BE2C (cell line): ENCODE measurements at regions not wholly inside any gene's neighbourhood (a gene's known extent, or its start where the extent isn't known, plus 50 kb on each side); places are given as distances from the start of the nearest gene placed in this dataset.

Experiments used
- DNase-seq: peaks from one replicate; pipeline ENCODE4 v3.0.0-alpha.2; 2020
- H3K27me3 ChIP-seq: fragments of 250-450 bp; sonication (Bioruptor Pico); 2 replicates; pipeline ENCODE4 v1.5.1; 2020; ENCODE audit warnings: mild to moderate bottlenecking
- H3K36me3 ChIP-seq: fragments of 250-450 bp; sonication (Bioruptor Pico); 2 replicates; pipeline ENCODE4 v1.5.1; 2020; ENCODE audit warnings: mild to moderate bottlenecking
- H3K4me1 ChIP-seq: fragments of 250-450 bp; sonication (Bioruptor Pico); 2 replicates; pipeline ENCODE4 v1.5.1; 2020
- H3K4me3 ChIP-seq: 2 replicates; pipeline ENCODE4 v1.5.1; 2011; ENCODE audit warnings: low read depth, low read length
- H3K9me3 ChIP-seq: fragments of 250-450 bp; sonication (Bioruptor Pico); 2 replicates; pipeline ENCODE4 v1.5.1; 2020
- CTCF ChIP-seq: IDR thresholded peaks from 2 replicates; pipeline ENCODE4 v1.5.1; 2012; ENCODE audit warnings: mild to moderate bottlenecking, low read depth, low read length

GRCh38 chr10:110394296-110394695 lies 89.6 kb upstream of the SMNDC1 start:
- H3K9me3 ChIP-seq = no peaks in the 10 kb centered on the region
- no peaks in the 10 kb centered on the region for H3K36me3 ChIP-seq
- H3K4me3 ChIP-seq = no peak overlapping the region
- H3K4me1 ChIP-seq = peaks cover 2% of the 10 kb centered on the region
- no peak for DNase-seq
- no peaks in the 10 kb centered on the region for H3K27me3 ChIP-seq
- no peak for TF ChIP-seq CTCF

GRCh38 chr10:110394898-110395297 lies 90.2 kb upstream of the SMNDC1 start:
- no peaks in the 10 kb centered on the region for H3K27me3 ChIP-seq
- no peaks in the 10 kb centered on the region for H3K9me3 ChIP-seq
- no peaks in the 10 kb centered on the region for H3K4me1 ChIP-seq
- no peak overlapping the region for H3K4me3 ChIP-seq
- H3K36me3 ChIP-seq = no peaks in the 10 kb centered on the region
- DNase-seq = no peak
- TF ChIP-seq CTCF = no peak

GRCh38 chr10:110395350-110396283 lies 90.9 kb upstream of the SMNDC1 start:
- Histone ChIP-seq H3K27me3 (no peaks in the 10 kb centered on the region), H3K4me3 (no peak overlapping the region), H3K36me3 (no peaks in the 10 kb centered on the region), H3K9me3 (no peaks in the 10 kb centered on the region), H3K4me1 (no peaks in the 10 kb centered on the region)
- TF ChIP-seq CTCF = no peak
- no peak for DNase-seq

GRCh38 chr10:110396284-110396651 lies 91.5 kb upstream of the SMNDC1 start:
- no peaks in the 10 kb centered on the region for H3K9me3 ChIP-seq
- H3K27me3 ChIP-seq = no peaks in the 10 kb centered on the region
- no peak for TF ChIP-seq CTCF
- DNase-seq = no peak
- H3K4me3 ChIP-seq = no peak overlapping the region
- H3K4me1 ChIP-seq = no peaks in the 10 kb centered on the region
- no peaks in the 10 kb centered on the region for H3K36me3 ChIP-seq

GRCh38 chr10:110397856-110398255 lies 93.1 kb upstream of the SMNDC1 start:
- Histone ChIP-seq H3K36me3 (no peaks in the 10 kb centered on the region), H3K9me3 (no peaks in the 10 kb centered on the region), H3K27me3 (no peaks in the 10 kb centered on the region), H3K4me3 (no peak overlapping the region), H3K4me1 (no peaks in the 10 kb centered on the region)
- no peak for DNase-seq
- TF ChIP-seq CTCF = no peak

- Histone ChIP-seq H3K9me3 (no peaks in the 10 kb centered on the region), H3K36me3 (no peaks in the 10 kb centered on the region), H3K27me3 (no peaks in the 10 kb centered on the region), H3K4me1 (no peaks in the 10 kb centered on the region), H3K4me3 (no peak overlapping the region)
- DNase-seq = peak; percentile 44
- TF ChIP-seq CTCF = no peak
Observed at GRCh38 chr10:110398419-110399105, 93.8 kb upstream of the SMNDC1 start.
